PFSK-1 (cell line): ENCODE measurements at regions not wholly inside any gene's neighbourhood (a gene's known extent, or its start where the extent isn't known, plus 50 kb on each side); places are given as distances from the start of the nearest gene placed in this dataset.

Experiments
- POLR2AphosphoS5 ChIP-seq: IDR thresholded peaks from 2 replicates; pipeline ENCODE4 v1.6.1; 2012; ENCODE audit warnings: low read depth, mild to moderate bottlenecking, control low read depth, low read length, moderate library complexity
- REST ChIP-seq, 2 experiments: IDR thresholded peaks; 2 replicates each; pipeline versions ENCODE4 v1.6.1 to v1.8.0; 2011 to 2012; ENCODE audit warnings: low read depth in 2 of 2, low read length in 2 of 2, control low read depth in 1 of 2, inconsistent platforms in 1 of 2, mild to moderate bottlenecking in 1 of 2, moderate library complexity in 1 of 2; ENCODE audit not compliant: insufficient read depth in 1 of 2
- SIN3A ChIP-seq: IDR thresholded peaks from 2 replicates; pipeline ENCODE4 v1.6.1; 2012; ENCODE audit warnings: mild to moderate bottlenecking, low read length, moderate library complexity, borderline replicate concordance; ENCODE audit not compliant: insufficient read depth
- TAF1 ChIP-seq: IDR thresholded peaks from 2 replicates; pipeline ENCODE4 v1.6.1; 2012; ENCODE audit warnings: low read length, control low read depth, borderline replicate concordance; ENCODE audit not compliant: insufficient read depth

DNA sequence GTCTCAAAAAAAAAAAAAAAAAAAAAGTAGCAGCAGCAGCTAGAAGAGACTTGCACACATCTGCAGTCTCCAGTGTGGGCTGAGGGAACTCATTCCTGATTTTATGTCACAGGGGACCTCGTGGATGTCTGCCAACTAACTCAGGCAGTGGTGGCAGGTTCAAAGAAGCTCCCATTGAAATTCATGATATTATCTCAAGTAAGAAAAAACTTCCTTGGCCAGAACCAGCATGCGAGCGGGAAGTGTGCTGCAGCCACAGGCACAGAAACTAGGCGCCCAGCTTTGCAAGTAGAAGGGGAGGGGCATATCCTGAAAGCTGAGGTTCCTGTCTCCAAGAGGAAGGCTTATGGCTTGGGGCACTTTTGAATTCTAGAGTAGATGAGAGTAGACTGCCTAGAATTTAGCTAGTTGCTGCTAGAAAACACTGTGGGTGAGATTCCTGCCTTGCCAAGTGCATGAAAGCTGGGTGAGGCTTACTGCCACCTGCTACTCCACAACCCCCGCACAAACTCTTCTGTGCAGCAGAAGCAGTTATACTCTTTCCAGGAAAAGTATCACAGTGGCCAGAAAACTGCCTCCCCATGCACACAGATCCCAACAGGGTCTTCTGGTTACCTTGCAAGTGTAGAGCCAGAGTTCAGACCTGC is 603.8 kb upstream of the CA10 start:
- TF ChIP-seq SIN3A: no peak
- 0 out of 4 replicates have a peak, but pooled peaks of 1 of the 2 experiments have one; percentile 33 for TF ChIP-seq REST (IDR thresholded peaks at IDR 0.05; ENCODE audit: insufficient read depth in 1 of 2, low read depth in 2 of 2, low read length in 2 of 2)
- TF ChIP-seq POLR2AphosphoS5: no peak
- TF ChIP-seq TAF1: no peak
